ENCODE measurements at regions not wholly inside any gene's neighbourhood (a gene's known extent, or its start where the extent isn't known, plus 50 kb on each side); places are given as distances from the start of the nearest gene placed in this dataset.
A peak's percentile ranks its signal among the peaks of the same experiment; 100 is the strongest.

DNA sequence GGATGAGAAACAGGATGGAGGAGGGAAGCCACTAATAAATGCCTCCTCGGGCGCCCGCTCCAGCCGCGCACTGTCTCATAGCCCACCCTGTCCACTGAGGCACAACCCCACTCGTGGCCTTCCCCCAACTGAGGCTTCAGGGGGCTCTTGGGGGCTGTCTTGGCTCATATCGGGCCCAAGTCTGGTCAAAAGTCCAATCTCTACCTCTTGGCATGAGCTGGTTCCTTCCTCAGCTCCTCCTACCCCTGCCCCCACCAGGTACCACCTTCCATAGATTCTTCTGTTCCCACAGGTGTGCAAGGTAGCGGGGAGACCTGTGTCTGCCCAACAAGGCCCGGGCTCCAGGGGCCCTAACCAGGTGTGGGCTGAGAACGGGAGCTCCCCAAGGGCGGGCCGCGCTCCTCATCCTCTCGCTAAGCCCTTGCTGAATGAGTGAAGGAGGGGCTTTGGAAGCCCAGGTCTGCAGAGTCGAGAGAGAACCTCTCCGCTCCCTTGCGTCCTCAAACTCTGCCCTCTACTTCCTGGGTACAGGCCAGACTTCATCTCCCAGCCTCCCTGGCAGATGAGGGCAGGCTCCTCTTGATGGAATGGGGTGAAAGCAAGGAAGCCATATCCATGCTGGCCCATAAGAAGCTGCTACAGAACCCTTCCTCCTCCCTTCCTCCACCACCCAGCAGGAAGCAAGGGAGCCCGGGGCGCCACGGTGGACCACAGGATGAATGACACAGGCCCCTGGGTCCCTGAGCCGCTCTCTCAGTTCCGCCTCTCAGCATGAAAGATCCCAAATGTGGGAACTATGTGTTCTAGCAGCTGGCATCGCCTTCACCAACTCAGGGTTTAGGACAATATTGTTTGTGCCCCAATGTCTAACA, 74.7 kb downstream of the PSMG1 start:
- Mint-ChIP-seq H3K4me3 (ENCODE audit: unreplicated experiment) (no peak overlapping the region), H3K27ac (ENCODE audit: unreplicated experiment) (no peak overlapping the region), H3K27me3 (ENCODE audit: unreplicated experiment) (no peaks in the 10 kb centered on the region), H3K4me1 (ENCODE audit: unreplicated experiment) (peaks cover 40% of the 10 kb centered on the region), H3K9me3 (ENCODE audit: unreplicated experiment) (no peaks in the 10 kb centered on the region), H3K36me3 (ENCODE audit: unreplicated experiment) (no peaks in the 10 kb centered on the region)
- DNase-seq (ENCODE audit: extremely low spot score, unreplicated experiment), result peak; percentile 78
- TF ChIP-seq, protein P1, sequence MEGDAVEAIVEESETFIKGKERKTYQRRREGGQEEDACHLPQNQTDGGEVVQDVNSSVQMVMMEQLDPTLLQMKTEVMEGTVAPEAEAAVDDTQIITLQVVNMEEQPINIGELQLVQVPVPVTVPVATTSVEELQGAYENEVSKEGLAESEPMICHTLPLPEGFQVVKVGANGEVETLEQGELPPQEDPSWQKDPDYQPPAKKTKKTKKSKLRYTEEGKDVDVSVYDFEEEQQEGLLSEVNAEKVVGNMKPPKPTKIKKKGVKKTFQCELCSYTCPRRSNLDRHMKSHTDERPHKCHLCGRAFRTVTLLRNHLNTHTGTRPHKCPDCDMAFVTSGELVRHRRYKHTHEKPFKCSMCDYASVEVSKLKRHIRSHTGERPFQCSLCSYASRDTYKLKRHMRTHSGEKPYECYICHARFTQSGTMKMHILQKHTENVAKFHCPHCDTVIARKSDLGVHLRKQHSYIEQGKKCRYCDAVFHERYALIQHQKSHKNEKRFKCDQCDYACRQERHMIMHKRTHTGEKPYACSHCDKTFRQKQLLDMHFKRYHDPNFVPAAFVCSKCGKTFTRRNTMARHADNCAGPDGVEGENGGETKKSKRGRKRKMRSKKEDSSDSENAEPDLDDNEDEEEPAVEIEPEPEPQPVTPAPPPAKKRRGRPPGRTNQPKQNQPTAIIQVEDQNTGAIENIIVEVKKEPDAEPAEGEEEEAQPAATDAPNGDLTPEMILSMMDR (IDR thresholded peaks at IDR 0.05), result no peak

DNA sequence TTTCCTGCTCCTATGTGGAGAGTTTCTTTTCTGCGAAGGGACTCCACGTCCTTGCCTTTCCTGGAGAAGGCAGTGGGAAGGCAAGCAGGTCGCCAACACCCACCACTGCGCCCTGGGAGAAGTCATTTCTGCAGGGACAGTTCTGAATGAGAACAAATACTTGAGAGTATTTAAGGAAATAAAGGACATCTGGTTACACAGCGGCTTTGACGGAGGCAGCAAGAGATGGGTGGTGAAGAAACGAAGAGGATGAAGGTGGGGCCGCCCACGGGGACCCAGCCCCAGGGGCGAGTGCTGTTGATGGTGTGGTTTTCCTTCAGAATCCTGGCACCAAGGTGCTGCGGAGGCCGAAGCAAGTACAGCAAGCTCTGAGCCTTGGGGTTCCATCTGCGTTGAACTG, 75.5 kb downstream of the PSMG1 start:
- no peaks in the 10 kb centered on the region for H3K36me3 Mint-ChIP-seq (ENCODE audit: unreplicated experiment)
- no peaks in the 10 kb centered on the region for H3K27me3 Mint-ChIP-seq (ENCODE audit: unreplicated experiment)
- no peak overlapping the region for H3K4me3 Mint-ChIP-seq (ENCODE audit: unreplicated experiment)
- no peak overlapping the region for H3K27ac Mint-ChIP-seq (ENCODE audit: unreplicated experiment)
- peak; percentile 64 for DNase-seq (ENCODE audit: extremely low spot score, unreplicated experiment)
- peaks cover 36% of the 10 kb centered on the region for H3K4me1 Mint-ChIP-seq (ENCODE audit: unreplicated experiment)
- TF ChIP-seq, protein P1 (IDR thresholded peaks at IDR 0.05), result no peak
- H3K9me3 Mint-ChIP-seq (ENCODE audit: unreplicated experiment), result no peaks in the 10 kb centered on the region

DNA sequence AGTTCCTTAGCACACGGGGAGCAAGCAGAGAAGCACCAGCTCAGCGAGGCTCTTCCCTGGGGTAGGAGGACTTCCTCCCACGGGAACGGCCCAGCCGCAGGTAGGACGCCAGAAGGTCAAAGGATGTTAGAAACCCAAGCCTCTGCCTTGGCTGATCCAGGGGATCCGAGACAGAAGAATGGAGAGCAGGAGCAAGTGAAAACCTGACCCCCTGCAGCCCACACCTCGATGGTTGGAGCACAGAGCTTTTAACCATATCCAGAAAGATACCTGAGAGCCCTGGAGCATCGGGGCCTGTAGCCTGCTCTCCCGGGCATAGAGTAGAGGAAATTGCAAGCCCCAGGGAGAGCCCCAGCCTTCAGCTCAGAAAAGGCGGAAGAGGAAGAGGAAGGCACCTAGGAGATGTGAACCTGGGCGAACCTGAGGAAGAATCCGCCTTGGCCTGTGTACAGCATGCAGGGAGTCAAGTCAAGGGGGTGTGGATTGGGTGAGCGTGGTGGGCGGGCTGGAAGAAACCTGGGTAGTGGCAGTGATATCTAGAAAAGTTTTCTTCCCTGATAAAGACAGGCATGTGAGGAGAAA, 76.3 kb downstream of the PSMG1 start:
- Mint-ChIP-seq H3K9me3 (ENCODE audit: unreplicated experiment) (no peaks in the 10 kb centered on the region), H3K27ac (ENCODE audit: unreplicated experiment) (no peak overlapping the region), H3K27me3 (ENCODE audit: unreplicated experiment) (no peaks in the 10 kb centered on the region), H3K4me3 (ENCODE audit: unreplicated experiment) (no peak overlapping the region), H3K36me3 (ENCODE audit: unreplicated experiment) (no peaks in the 10 kb centered on the region), H3K4me1 (ENCODE audit: unreplicated experiment) (peaks cover 30% of the 10 kb centered on the region)
- DNase-seq (ENCODE audit: extremely low spot score, unreplicated experiment), result peak; percentile 59
- TF ChIP-seq, protein P1 (IDR thresholded peaks at IDR 0.05), result no peak

DNA sequence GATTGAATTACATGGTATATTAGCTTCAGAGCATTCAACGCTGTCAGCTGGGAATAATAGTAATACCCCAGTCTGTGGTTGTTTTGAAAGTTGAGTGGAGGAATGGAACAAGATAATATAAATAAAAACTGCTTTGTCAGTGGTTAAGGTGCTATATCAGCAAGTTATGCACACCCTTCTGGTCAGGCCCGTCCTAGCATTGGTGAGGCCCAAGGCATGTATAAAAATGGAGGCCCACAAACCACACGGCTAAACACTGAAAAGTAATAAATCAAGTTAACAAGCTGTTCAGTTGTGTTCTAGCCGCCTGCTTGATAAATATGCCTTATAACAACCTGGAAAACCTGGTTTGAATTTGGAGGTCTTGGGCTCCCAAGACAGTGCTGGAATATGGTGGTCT, 77.4 kb downstream of the PSMG1 start:
- no peaks in the 10 kb centered on the region for H3K36me3 Mint-ChIP-seq (ENCODE audit: unreplicated experiment)
- no peaks in the 10 kb centered on the region for H3K27me3 Mint-ChIP-seq (ENCODE audit: unreplicated experiment)
- peaks cover 28% of the 10 kb centered on the region for H3K4me1 Mint-ChIP-seq (ENCODE audit: unreplicated experiment)
- no peak for DNase-seq (ENCODE audit: extremely low spot score, unreplicated experiment)
- H3K27ac Mint-ChIP-seq (ENCODE audit: unreplicated experiment), result peak overlapping the region; percentile 89
- H3K9me3 Mint-ChIP-seq (ENCODE audit: unreplicated experiment), result no peaks in the 10 kb centered on the region
- TF ChIP-seq, protein P1 (IDR thresholded peaks at IDR 0.05), result no peak
- H3K4me3 Mint-ChIP-seq (ENCODE audit: unreplicated experiment), result no peak overlapping the region

DNA sequence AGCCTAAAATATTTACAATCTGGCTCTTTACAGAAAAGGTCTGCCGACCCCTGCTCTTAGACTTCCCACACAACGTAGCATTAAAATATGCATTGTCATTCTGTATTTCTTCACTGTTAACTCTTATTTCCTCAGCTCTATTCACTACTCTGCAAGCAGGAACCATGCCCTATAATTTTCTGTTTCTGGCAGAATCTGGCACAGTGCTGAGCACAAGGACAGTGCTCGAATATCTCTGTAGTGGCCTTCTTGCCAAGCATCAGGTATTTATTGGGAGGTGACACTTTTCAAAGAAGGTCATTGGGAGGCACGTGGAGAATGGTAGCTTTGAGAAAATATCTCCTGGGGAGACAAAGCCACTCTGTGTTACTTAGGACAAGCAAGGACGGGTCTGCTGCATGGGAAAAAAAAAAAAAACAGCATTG, 77.9 kb downstream of the PSMG1 start:
- Mint-ChIP-seq H3K9me3 (ENCODE audit: unreplicated experiment) (no peaks in the 10 kb centered on the region), H3K36me3 (ENCODE audit: unreplicated experiment) (no peaks in the 10 kb centered on the region), H3K4me3 (ENCODE audit: unreplicated experiment) (no peak overlapping the region), H3K27me3 (ENCODE audit: unreplicated experiment) (no peaks in the 10 kb centered on the region), H3K27ac (ENCODE audit: unreplicated experiment) (peak overlapping the region; percentile 89), H3K4me1 (ENCODE audit: unreplicated experiment) (peaks cover 26% of the 10 kb centered on the region)
- DNase-seq (ENCODE audit: extremely low spot score, unreplicated experiment), result no peak
- TF ChIP-seq, protein P1 (IDR thresholded peaks at IDR 0.05), result no peak

All from osteocyte (in vitro differentiated cells).